Left ventricle myocardium inferior (tissue), 1 donor: ENCODE measurements at regions not wholly inside any gene's neighbourhood (a gene's known extent, or its start where the extent isn't known, plus 50 kb on each side); places are given as distances from the start of the nearest gene placed in this dataset.

Source experiments
- DNase-seq: peaks from one replicate; pipeline ENCODE4 v3.0.0-alpha.2; 2020
- H3K27ac ChIP-seq: fragments of 200-600 bp; replicated peaks from 2 replicates; pipeline ENCODE4 v1.8.0; 2021
- H3K27me3 ChIP-seq: fragments of 200-600 bp; 2 replicates; pipeline ENCODE4 v1.8.0; 2021; ENCODE audit warnings: low read depth
- H3K36me3 ChIP-seq: fragments of 200-600 bp; 2 replicates; pipeline ENCODE4 v1.8.0; 2021
- H3K4me1 ChIP-seq: fragments of 200-600 bp; 2 replicates; pipeline ENCODE4 v1.8.0; 2021
- H3K4me3 ChIP-seq: fragments of 200-600 bp; 2 replicates; pipeline ENCODE4 v1.8.0; 2021; ENCODE audit warnings: mild to moderate bottlenecking, moderate library complexity
- H3K9me3 ChIP-seq: fragments of 200-600 bp; replicated peaks from 2 replicates; pipeline ENCODE4 v1.8.0; 2021
- CTCF ChIP-seq: fragments of 200-600 bp; IDR thresholded peaks from 2 replicates; pipeline ENCODE4 v1.8.0; 2021; ENCODE audit warnings: antibody characterized with exemption, mild to moderate bottlenecking, borderline replicate concordance
- intact Hi-C: fragments of 100-400 bp; cut with micrococcal nuclease; formaldehyde crosslinking; loops from one replicate; pipeline ENCODE4 v1.11.0; 2022
- donor health status: DM: no; HTN: yes; CAD: no; lungs with severe emphysema.

DNA sequence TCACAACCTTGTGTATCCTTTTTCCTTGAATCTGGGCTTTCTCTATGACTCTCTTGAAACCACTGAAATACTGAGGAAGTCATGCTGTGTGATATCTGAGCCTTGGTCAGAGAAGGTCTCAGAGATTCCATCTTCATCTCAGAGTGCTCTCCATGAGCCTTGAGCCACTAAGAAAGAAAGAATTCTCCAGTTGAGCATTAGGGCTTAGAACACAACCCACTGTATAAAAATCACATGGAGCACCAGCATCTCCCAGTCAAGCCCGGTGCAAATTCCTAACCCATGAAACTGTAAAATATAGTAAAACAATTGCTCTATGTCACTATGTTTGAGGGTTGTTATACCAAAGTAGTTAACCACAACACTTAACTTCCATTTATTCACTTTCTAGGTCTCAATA is 181.4 kb downstream of the MOXD1 start:
- no peaks in the 10 kb centered on the region for H3K36me3 ChIP-seq
- no peaks in the 10 kb centered on the region for H3K4me1 ChIP-seq
- H3K27me3 ChIP-seq, result no peaks in the 10 kb centered on the region
- peaks cover 6% of the 10 kb centered on the region for H3K9me3 ChIP-seq
- no peak overlapping the region for H3K27ac ChIP-seq
- DNase-seq, result no peak
- no peak for TF ChIP-seq CTCF
- intact Hi-C loops, result no loop called here
- H3K4me3 ChIP-seq, result no peak overlapping the region

GRCh38 chr6:132218059-132218696 is 183.1 kb downstream of the MOXD1 start:
- Histone ChIP-seq H3K4me3 (no peak overlapping the region), H3K9me3 (no peaks in the 10 kb centered on the region), H3K36me3 (no peaks in the 10 kb centered on the region), H3K27ac (no peak overlapping the region), H3K27me3 (no peaks in the 10 kb centered on the region), H3K4me1 (no peaks in the 10 kb centered on the region)
- intact Hi-C loops, result no loop called here
- DNase-seq, result no peak
- TF ChIP-seq CTCF, result peak; percentile 70

- Histone ChIP-seq H3K27me3 (no peaks in the 10 kb centered on the region), H3K4me3 (no peak overlapping the region), H3K36me3 (no peaks in the 10 kb centered on the region), H3K9me3 (no peaks in the 10 kb centered on the region), H3K4me1 (no peaks in the 10 kb centered on the region), H3K27ac (no peak overlapping the region)
- no peak for TF ChIP-seq CTCF
- intact Hi-C loops, result no loop called here
- no peak for DNase-seq
Observed at GRCh38 chr6:132215805-132216204, 185.5 kb downstream of the MOXD1 start.

- TF ChIP-seq CTCF, result no peak
- H3K4me1 ChIP-seq, result no peaks in the 10 kb centered on the region
- H3K4me3 ChIP-seq, result no peak overlapping the region
- H3K9me3 ChIP-seq, result no peaks in the 10 kb centered on the region
- intact Hi-C loops, result no loop called here
- no peaks in the 10 kb centered on the region for H3K27me3 ChIP-seq
- no peak for DNase-seq
- H3K36me3 ChIP-seq, result no peaks in the 10 kb centered on the region
- H3K27ac ChIP-seq, result no peak overlapping the region
Observed at GRCh38 chr6:132214716-132215115, 186.6 kb downstream of the MOXD1 start.

GRCh38 chr6:132213732-132214131 is 187.5 kb downstream of the MOXD1 start:
- Histone ChIP-seq H3K27me3 (no peaks in the 10 kb centered on the region), H3K4me3 (no peak overlapping the region), H3K36me3 (no peaks in the 10 kb centered on the region), H3K4me1 (no peaks in the 10 kb centered on the region), H3K9me3 (no peaks in the 10 kb centered on the region), H3K27ac (no peak overlapping the region)
- intact Hi-C loops, result no loop called here
- no peak for DNase-seq
- no peak for TF ChIP-seq CTCF

- no peak for DNase-seq
- no peak for TF ChIP-seq CTCF
- Histone ChIP-seq H3K27me3 (no peaks in the 10 kb centered on the region), H3K4me3 (no peak overlapping the region), H3K36me3 (no peaks in the 10 kb centered on the region), H3K9me3 (no peaks in the 10 kb centered on the region), H3K4me1 (no peaks in the 10 kb centered on the region), H3K27ac (no peak overlapping the region)
- intact Hi-C loops, result no loop called here
Observed at GRCh38 chr6:132213191-132213590, 188.1 kb downstream of the MOXD1 start.
